GM12891 (cell line): ENCODE measurements at regions not wholly inside any gene's neighbourhood (a gene's known extent, or its start where the extent isn't known, plus 50 kb on each side); places are given as distances from the start of the nearest gene placed in this dataset.

Source experiments
- DNase-seq: peaks from one replicate; pipeline ENCODE4 v3.0.0; 2011; ENCODE audit warnings: low spot score; ENCODE audit not compliant: insufficient read length
- FAIRE-seq: peaks from 2 replicates; lab custom pipeline; 2011; peaks lifted over from hg19 to GRCh38; lab: Jason Lieb, UNC
- PAX5 ChIP-seq: IDR thresholded peaks from 2 replicates; pipeline ENCODE4 v1.6.1; 2011; ENCODE audit warnings: low read length, moderate library complexity, mild to moderate bottlenecking; ENCODE audit not compliant: insufficient read depth, severe bottlenecking
- POLR2A ChIP-seq: IDR thresholded peaks from 2 replicates; pipeline ENCODE4 v1.6.1; 2011; ENCODE audit warnings: low read depth, low read length, control low read depth
- POLR2AphosphoS5 ChIP-seq: IDR thresholded peaks from 2 replicates; pipeline ENCODE4 v1.6.1; 2011; ENCODE audit warnings: low read depth, low read length, control low read depth
- POU2F2 ChIP-seq: IDR thresholded peaks from 2 replicates; pipeline ENCODE4 v1.6.1; 2011; ENCODE audit warnings: low read depth, mild to moderate bottlenecking, control low read depth, low read length, moderate library complexity
- SPI1 ChIP-seq: IDR thresholded peaks from 2 replicates; pipeline ENCODE4 v1.6.1; 2011; ENCODE audit warnings: low read depth, low read length, control low read depth
- TAF1 ChIP-seq: IDR thresholded peaks from 2 replicates; pipeline ENCODE4 v1.6.1; 2011; ENCODE audit warnings: low read depth, low read length, control low read depth

- DNase-seq (no peak), FAIRE-seq (no peak)
- TF ChIP-seq SPI1 (no peak), POLR2A (no peak), TAF1 (no peak), POU2F2 (no peak), POLR2AphosphoS5 (no peak), PAX5 (no peak)
Measured at GRCh38 chr10:29142516-29143314, 146.2 kb upstream of the LYZL1 start.

- DNase-seq (no peak), FAIRE-seq (no peak)
- TF ChIP-seq TAF1 (no peak), POU2F2 (no peak), POLR2A (no peak), PAX5 (no peak), SPI1 (no peak), POLR2AphosphoS5 (no peak)
Measured at GRCh38 chr10:29144126-29144525, 144.7 kb upstream of the LYZL1 start.

GRCh38 chr10:29146311-29147100, 142.4 kb upstream of the LYZL1 start:
- FAIRE-seq (no peak), DNase-seq (no peak)
- TF ChIP-seq TAF1 = no peak
- no peak for TF ChIP-seq POLR2A
- TF ChIP-seq PAX5 = no peak
- TF ChIP-seq POU2F2 = no peak
- no peak for TF ChIP-seq POLR2AphosphoS5
- no peak for TF ChIP-seq SPI1

GRCh38 chr10:29150010-29150409, 138.9 kb upstream of the LYZL1 start:
- DNase-seq (no peak), FAIRE-seq (no peak)
- no peak for TF ChIP-seq POLR2AphosphoS5
- no peak for TF ChIP-seq POU2F2
- TF ChIP-seq POLR2A = no peak
- TF ChIP-seq TAF1 = no peak
- no peak for TF ChIP-seq SPI1
- no peak for TF ChIP-seq PAX5

- TF ChIP-seq POU2F2 = no peak
- no peak for TF ChIP-seq POLR2A
- no peak for TF ChIP-seq POLR2AphosphoS5
- no peak for TF ChIP-seq SPI1
- TF ChIP-seq PAX5 = no peak
- TF ChIP-seq TAF1 = no peak
- FAIRE-seq (no peak), DNase-seq (no peak)
Measured at GRCh38 chr10:29151005-29151404, 137.9 kb upstream of the LYZL1 start.

- TF ChIP-seq POLR2A = no peak
- TF ChIP-seq TAF1 = no peak
- TF ChIP-seq POLR2AphosphoS5 = no peak
- no peak for TF ChIP-seq POU2F2
- TF ChIP-seq SPI1 = no peak
- TF ChIP-seq PAX5 = no peak
- FAIRE-seq (no peak), DNase-seq (no peak)
Measured at GRCh38 chr10:29157321-29157720, 131.5 kb upstream of the LYZL1 start.

- no peak for FAIRE-seq
- no peak for DNase-seq
- no peak for TF ChIP-seq PAX5
- TF ChIP-seq TAF1 = no peak
- no peak for TF ChIP-seq SPI1
- TF ChIP-seq POLR2AphosphoS5 = no peak
- no peak for TF ChIP-seq POU2F2
- no peak for TF ChIP-seq POLR2A
Measured at GRCh38 chr10:29158066-29158465, 130.8 kb upstream of the LYZL1 start.

GRCh38 chr10:29160150-29160617, 128.7 kb upstream of the LYZL1 start:
- DNase-seq (no peak), FAIRE-seq (no peak)
- TF ChIP-seq SPI1 (no peak), TAF1 (no peak), POLR2A (no peak), PAX5 (no peak), POU2F2 (no peak), POLR2AphosphoS5 (no peak)

GRCh38 chr10:29163746-29164145, 125.1 kb upstream of the LYZL1 start:
- TF ChIP-seq TAF1 (no peak), POLR2AphosphoS5 (no peak), SPI1 (no peak), POU2F2 (no peak), PAX5 (no peak), POLR2A (no peak)
- no peak for FAIRE-seq
- no peak for DNase-seq

GRCh38 chr10:29166713-29167112, 122.2 kb upstream of the LYZL1 start:
- FAIRE-seq (no peak), DNase-seq (no peak)
- TF ChIP-seq POLR2AphosphoS5 (no peak), TAF1 (no peak), POLR2A (no peak), POU2F2 (no peak)

GRCh38 chr10:29169021-29169420, 119.8 kb upstream of the LYZL1 start:
- DNase-seq (no peak), FAIRE-seq (no peak)
- TF ChIP-seq TAF1 = no peak
